ENCODE measurements at regions not wholly inside any gene's neighbourhood (a gene's known extent, or its start where the extent isn't known, plus 50 kb on each side); places are given as distances from the start of the nearest gene placed in this dataset.

DNA sequence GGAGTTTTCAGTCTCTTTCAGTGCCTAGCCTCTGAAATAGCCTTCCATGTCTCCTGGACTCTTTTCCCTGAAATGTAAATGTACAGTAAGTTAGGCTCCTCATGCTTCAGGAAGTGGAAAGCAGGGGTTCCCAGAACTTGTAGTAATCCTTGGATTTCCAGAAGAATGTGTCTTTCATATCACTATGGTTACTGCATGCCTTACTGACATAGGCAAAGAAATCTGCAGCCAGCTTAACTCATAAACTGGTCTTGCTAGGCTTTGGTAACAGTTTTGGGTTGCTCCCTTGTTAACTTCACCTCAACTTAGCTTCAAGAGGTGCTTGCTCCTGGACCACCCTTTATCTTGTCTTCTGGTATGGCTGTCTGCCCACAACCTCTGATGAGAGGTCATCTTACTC, 686.8 kb upstream of the DDX18 start:
- no peaks in the 10 kb centered on the region for H3K9me3 ChIP-seq (ENCODE audit: control insufficient read depth, insufficient read depth, low read depth, low read length)
- no peak overlapping the region for H2AFZ ChIP-seq (ENCODE audit: low read length)
- H3K79me2 ChIP-seq (ENCODE audit: control insufficient read depth, insufficient read depth, low read length): no peaks in the 10 kb centered on the region
- no peak overlapping the region for H3K4me2 ChIP-seq (ENCODE audit: extremely low read depth, insufficient read depth, low read length)
- no peak overlapping the region for H3K4me3 ChIP-seq (replicated peaks in 1 of 4; ENCODE audit: control extremely low read depth in 1 of 4, insufficient read depth in 1 of 4, low read depth in 3 of 4, low read length in 4 of 4)
- H3K36me3 ChIP-seq (ENCODE audit: control insufficient read depth, insufficient read depth, low read length): no peaks in the 10 kb centered on the region
- no peak overlapping the region for H3K9ac ChIP-seq (ENCODE audit: insufficient read depth, low read length)
- DNase-seq (ENCODE audit: low read depth in 2 of 2): peak in 1 of 2 donors; percentile 1
- no peaks in the 10 kb centered on the region for H3K4me1 ChIP-seq (ENCODE audit: control insufficient read depth, extremely low read depth, insufficient read depth, low read length)
- no peak overlapping the region for H3K27ac ChIP-seq (ENCODE audit: insufficient read depth, low read length)
- TF ChIP-seq EZH2 (IDR thresholded peaks at IDR 0.05; ENCODE audit: low read length, missing control alignments) (no peak), CTCF (conservative IDR thresholded peaks at IDR 0.05 in 1 of 2, IDR thresholded peaks at IDR 0.05 in 1 of 2; ENCODE audit: low read depth in 1 of 2, low read length in 2 of 2) (no peak)
- no peaks in the 10 kb centered on the region for H4K20me1 ChIP-seq (ENCODE audit: control insufficient read depth, extremely low read depth, insufficient read depth, low read length)
- no peaks in the 10 kb centered on the region for H3K27me3 ChIP-seq (ENCODE audit: control insufficient read depth, insufficient read depth, low read length)

DNA sequence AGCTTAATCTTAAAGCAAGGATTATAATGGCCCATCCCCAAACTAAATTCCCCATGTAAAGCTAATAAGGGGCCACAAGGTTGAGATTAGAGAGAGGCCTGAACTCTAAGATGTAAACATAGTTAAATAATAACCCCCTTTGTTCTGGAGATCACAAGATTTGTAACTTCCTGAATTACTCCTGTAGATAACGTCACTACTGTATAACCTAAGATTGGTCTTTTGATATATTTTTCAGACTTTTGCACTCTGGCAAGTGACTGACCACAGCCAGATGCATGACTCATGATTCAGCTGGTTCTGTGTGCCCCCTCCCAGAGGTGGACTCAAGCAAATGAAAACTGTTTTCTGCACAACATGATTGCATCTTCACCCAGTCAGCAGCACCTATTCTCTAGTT, 686.0 kb upstream of the DDX18 start:
- no peaks in the 10 kb centered on the region for H3K27me3 ChIP-seq (ENCODE audit: control insufficient read depth, insufficient read depth, low read length)
- TF ChIP-seq CTCF (conservative IDR thresholded peaks at IDR 0.05 in 1 of 2, IDR thresholded peaks at IDR 0.05 in 1 of 2; ENCODE audit: low read depth in 1 of 2, low read length in 2 of 2): no peak
- TF ChIP-seq EZH2 (IDR thresholded peaks at IDR 0.05; ENCODE audit: low read length, missing control alignments): no peak
- peak in 1 of 2 donors; percentile 5 for DNase-seq (ENCODE audit: low read depth in 2 of 2)
- H3K9ac ChIP-seq (ENCODE audit: insufficient read depth, low read length): no peak overlapping the region
- H3K79me2 ChIP-seq (ENCODE audit: control insufficient read depth, insufficient read depth, low read length): no peaks in the 10 kb centered on the region
- no peaks in the 10 kb centered on the region for H3K36me3 ChIP-seq (ENCODE audit: control insufficient read depth, insufficient read depth, low read length)
- no peaks in the 10 kb centered on the region for H3K4me1 ChIP-seq (ENCODE audit: control insufficient read depth, extremely low read depth, insufficient read depth, low read length)
- no peak overlapping the region for H2AFZ ChIP-seq (ENCODE audit: low read length)
- no peaks in the 10 kb centered on the region for H3K9me3 ChIP-seq (ENCODE audit: control insufficient read depth, insufficient read depth, low read depth, low read length)
- H3K27ac ChIP-seq (ENCODE audit: insufficient read depth, low read length): no peak overlapping the region
- H3K4me3 ChIP-seq (replicated peaks in 1 of 4; ENCODE audit: control extremely low read depth in 1 of 4, insufficient read depth in 1 of 4, low read depth in 3 of 4, low read length in 4 of 4): no peak overlapping the region
- no peak overlapping the region for H3K4me2 ChIP-seq (ENCODE audit: extremely low read depth, insufficient read depth, low read length)
- H4K20me1 ChIP-seq (ENCODE audit: control insufficient read depth, extremely low read depth, insufficient read depth, low read length): no peaks in the 10 kb centered on the region

GRCh38 chr2:117137371-117137770, 677.1 kb upstream of the DDX18 start:
- no peaks in the 10 kb centered on the region for H3K4me1 ChIP-seq (ENCODE audit: control insufficient read depth, extremely low read depth, insufficient read depth, low read length)
- H3K9me3 ChIP-seq (ENCODE audit: control insufficient read depth, insufficient read depth, low read depth, low read length): no peaks in the 10 kb centered on the region
- no peak overlapping the region for H3K4me2 ChIP-seq (ENCODE audit: extremely low read depth, insufficient read depth, low read length)
- DNase-seq (ENCODE audit: low read depth in 2 of 2): no peak
- no peak overlapping the region for H3K9ac ChIP-seq (ENCODE audit: insufficient read depth, low read length)
- H4K20me1 ChIP-seq (ENCODE audit: control insufficient read depth, extremely low read depth, insufficient read depth, low read length): no peaks in the 10 kb centered on the region
- H3K79me2 ChIP-seq (ENCODE audit: control insufficient read depth, insufficient read depth, low read length): no peaks in the 10 kb centered on the region
- no peak overlapping the region for H3K27ac ChIP-seq (ENCODE audit: insufficient read depth, low read length)
- no peak overlapping the region for H2AFZ ChIP-seq (ENCODE audit: low read length)
- no peaks in the 10 kb centered on the region for H3K27me3 ChIP-seq (ENCODE audit: control insufficient read depth, insufficient read depth, low read length)
- no peak for TF ChIP-seq CTCF (conservative IDR thresholded peaks at IDR 0.05 in 1 of 2, IDR thresholded peaks at IDR 0.05 in 1 of 2; ENCODE audit: low read depth in 1 of 2, low read length in 2 of 2)
- TF ChIP-seq EZH2 (IDR thresholded peaks at IDR 0.05; ENCODE audit: low read length, missing control alignments): no peak
- H3K36me3 ChIP-seq (ENCODE audit: control insufficient read depth, insufficient read depth, low read length): no peaks in the 10 kb centered on the region
- H3K4me3 ChIP-seq (replicated peaks in 1 of 4; ENCODE audit: control extremely low read depth in 1 of 4, insufficient read depth in 1 of 4, low read depth in 3 of 4, low read length in 4 of 4): no peak overlapping the region

Data from fibroblast of lung (primary cell).